SU-DHL-6 (cell line): ENCODE measurements at regions not wholly inside any gene's neighbourhood (a gene's known extent, or its start where the extent isn't known, plus 50 kb on each side); places are given as distances from the start of the nearest gene placed in this dataset.

Source experiments
- EZH2phosphoT487 ChIP-seq: fragments of 200-600 bp; sonication (generic), shearing (Covaris generic); conservative IDR thresholded peaks from 2 replicates; pipeline ENCODE4 v1.6.1; 2018; ENCODE audit warnings: mild to moderate bottlenecking, antibody characterized with exemption, low read length, moderate library complexity, mixed read lengths
- TF ChIP-seq, protein P1 (sequence below): fragments of 200-600 bp; sonication (generic); IDR thresholded peaks from one replicate; pipeline ENCODE4 v1.5.1; 2017; ENCODE audit warnings: antibody characterized with exemption, mild to moderate bottlenecking, low read length, moderate library complexity; ENCODE audit not compliant: insufficient read depth, poor library complexity, severe bottlenecking

DNA sequence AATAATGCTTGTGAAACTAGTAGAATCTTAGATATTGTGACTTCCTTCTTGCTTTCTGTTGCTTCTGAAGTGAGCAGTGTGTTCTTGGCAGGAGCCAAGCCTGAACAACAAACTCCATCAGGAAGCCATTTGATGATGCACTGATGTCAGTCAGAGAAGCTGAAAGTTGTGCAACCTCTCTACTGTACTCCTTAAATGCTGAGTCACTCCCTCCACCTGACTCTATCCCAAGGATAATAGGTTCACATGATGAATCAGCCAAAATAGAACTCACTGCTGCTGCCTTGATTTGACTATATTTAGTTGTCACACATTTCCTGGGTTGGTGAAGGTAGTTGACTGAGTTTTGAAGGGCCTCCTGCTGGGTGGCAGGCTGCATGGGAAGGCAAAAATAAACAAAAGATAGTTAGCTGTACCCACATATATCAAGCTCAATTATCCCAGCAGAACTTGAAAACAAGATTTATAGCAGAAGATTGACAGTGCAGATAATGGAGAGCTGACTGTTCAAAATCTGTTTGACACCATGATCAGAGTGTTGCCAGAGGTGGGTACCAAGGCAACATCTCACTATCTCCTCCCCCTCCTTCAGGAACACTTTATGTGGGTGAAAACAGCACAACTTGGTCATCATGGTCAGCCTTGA is 328.4 kb upstream of the DPH6 start:
- TF ChIP-seq, protein P1, sequence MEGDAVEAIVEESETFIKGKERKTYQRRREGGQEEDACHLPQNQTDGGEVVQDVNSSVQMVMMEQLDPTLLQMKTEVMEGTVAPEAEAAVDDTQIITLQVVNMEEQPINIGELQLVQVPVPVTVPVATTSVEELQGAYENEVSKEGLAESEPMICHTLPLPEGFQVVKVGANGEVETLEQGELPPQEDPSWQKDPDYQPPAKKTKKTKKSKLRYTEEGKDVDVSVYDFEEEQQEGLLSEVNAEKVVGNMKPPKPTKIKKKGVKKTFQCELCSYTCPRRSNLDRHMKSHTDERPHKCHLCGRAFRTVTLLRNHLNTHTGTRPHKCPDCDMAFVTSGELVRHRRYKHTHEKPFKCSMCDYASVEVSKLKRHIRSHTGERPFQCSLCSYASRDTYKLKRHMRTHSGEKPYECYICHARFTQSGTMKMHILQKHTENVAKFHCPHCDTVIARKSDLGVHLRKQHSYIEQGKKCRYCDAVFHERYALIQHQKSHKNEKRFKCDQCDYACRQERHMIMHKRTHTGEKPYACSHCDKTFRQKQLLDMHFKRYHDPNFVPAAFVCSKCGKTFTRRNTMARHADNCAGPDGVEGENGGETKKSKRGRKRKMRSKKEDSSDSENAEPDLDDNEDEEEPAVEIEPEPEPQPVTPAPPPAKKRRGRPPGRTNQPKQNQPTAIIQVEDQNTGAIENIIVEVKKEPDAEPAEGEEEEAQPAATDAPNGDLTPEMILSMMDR: no peak
- no peak for TF ChIP-seq EZH2phosphoT487
